IPS-NIHi7 (cell line): ENCODE measurements at regions not wholly inside any gene's neighbourhood (a gene's known extent, or its start where the extent isn't known, plus 50 kb on each side); places are given as distances from the start of the nearest gene placed in this dataset.
A peak's percentile ranks its signal among the peaks of the same experiment; 100 is the strongest.

Experiments
- DNase-seq: peaks from one replicate; pipeline ENCODE4 v3.0.0; 2012; ENCODE audit warnings: mixed read lengths; ENCODE audit errors: extremely low spot score

DNA sequence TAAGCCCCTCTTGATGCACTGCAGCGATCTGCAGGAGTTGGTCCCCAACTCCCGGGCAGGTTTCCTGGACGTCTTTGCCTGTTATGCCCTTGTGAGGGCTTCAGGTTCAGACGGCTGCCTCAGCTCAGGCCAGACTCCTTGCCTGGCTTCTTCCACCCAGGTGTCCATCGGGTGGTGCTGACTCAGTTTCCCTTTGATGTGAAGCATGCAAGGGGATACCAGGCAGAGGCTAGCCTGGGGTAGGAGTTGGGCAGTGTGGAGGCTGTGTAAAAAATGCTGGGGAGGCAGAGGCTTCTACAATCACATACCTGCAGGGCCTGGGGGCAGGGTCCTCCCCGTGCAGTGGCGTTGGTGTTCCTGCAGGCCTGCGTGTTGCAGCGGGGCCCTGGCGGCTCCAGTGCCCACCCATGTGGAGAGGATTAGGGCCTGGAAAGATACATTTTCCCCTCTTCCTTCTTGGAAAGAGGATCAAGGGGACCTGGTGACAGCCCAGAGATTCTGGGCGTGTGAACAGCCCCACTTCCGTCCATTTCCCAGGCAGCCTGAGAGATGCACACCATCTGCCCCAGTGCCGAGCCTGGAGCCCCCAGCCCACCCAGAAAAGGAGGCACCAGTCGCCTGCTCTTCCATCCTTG is 338.3 kb downstream of the DYSF start:
- no peak for DNase-seq

GRCh38 chr2:71791061-71791450 is 337.7 kb downstream of the DYSF start:
- no peak for DNase-seq

- no peak for DNase-seq
These were observed 337.1 kb downstream of the DYSF start for GRCh38 chr2:71790226-71791060.

DNA sequence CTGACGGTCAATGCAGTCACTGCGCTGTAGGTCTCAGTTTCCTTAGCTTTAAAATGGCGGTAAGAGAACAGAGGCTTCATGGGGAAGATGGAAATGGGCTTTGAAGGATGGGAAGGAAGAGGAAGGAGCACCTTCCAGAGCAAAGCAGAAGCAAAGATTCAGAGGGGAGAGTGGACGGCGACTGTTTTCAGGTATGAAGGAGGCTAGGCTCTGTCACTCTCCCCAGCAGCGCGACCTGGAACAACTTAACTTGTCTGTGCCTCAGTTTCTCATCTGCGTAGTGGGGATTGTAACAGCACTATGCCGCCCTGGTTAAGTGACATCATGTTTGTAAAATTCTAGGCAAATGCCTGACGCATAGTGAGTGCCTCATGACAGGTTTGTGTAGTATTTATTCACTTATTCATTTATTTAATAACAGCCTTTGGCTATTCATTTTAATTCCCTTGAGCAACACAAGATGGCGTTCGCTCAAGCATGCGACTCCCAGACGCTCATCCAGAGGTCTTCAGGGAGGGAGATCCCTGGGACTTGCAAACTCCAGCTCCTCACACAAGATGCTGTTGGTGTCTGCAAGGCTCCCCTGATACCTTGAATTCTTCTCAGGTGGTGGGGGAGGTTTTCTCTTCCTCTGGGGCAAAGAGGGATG is 336.3 kb downstream of the DYSF start:
- no peak for DNase-seq

- no peak for DNase-seq
These were observed 335.4 kb downstream of the DYSF start for GRCh38 chr2:71788601-71789240.

GRCh38 chr2:71788186-71788525 is 334.8 kb downstream of the DYSF start:
- DNase-seq: no peak

- DNase-seq: no peak
These were observed 334.3 kb downstream of the DYSF start for GRCh38 chr2:71787476-71788185.

GRCh38 chr2:71787108-71787415 is 333.7 kb downstream of the DYSF start:
- DNase-seq: no peak

DNA sequence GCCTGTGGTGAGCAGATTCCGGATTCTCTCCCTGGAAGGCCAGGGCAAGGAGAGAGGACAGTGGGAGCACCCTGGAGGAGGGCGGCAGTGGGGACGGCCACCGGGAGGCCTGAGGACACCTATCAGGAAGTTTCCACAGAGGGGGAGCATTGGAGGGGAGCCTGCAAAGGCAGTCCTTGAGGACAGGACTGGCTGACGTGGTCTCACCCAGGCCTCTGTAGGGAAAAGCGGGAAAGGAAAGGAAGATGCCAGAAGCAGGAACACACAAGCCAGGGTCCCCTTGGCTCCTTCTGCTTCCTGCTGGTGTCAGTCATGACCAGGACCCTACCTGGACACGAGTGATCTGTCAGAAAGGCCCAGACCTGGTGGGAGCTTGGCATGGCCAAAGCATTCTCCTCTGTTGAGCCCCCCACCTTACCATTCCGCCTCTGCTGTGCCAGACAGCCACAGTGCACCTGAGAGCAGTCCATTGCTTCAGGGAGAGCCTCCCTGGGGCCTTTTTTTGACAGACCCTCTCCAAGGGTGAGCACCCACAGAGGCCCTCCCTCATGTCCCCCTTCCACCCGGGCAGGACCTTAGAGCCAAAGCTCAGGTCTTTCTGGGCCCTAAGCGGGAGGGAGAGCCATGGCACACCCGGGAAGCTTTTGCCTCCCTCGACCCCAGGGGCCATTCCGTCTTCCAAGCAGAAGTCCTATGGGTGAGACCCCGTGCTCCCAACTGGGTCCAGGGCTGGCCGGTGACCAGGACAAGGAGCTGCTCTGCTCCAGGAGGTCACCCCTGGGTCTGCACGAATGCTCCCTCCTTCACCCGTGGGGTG is 333.1 kb downstream of the DYSF start:
- no peak for DNase-seq

DNA sequence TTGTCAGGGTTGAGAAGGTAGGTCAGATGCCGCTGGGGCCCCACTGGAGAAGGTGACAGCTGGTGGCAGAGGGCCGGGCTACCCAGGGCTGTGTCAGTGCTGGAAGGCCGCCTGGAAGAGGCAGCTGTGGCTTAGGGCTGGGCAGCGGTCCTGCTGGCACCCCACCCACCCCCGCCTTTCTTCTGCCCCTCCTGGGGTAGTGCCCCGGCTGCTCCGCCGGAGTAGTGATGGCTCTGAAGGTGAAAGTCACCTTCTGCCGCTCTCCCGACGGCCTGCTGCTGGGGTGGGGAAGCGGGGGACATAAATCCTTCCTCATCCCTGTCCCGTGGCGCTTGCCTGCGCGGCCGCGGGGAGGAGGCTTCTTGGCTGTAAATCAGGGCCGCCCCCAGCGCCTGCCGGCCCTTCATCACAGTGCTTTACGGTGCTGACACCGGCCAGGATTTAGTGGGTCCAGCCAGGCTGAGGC is 332.2 kb downstream of the DYSF start:
- DNase-seq: no peak

GRCh38 chr2:71784734-71785511 is 331.6 kb downstream of the DYSF start:
- DNase-seq: peak; percentile 43

DNA sequence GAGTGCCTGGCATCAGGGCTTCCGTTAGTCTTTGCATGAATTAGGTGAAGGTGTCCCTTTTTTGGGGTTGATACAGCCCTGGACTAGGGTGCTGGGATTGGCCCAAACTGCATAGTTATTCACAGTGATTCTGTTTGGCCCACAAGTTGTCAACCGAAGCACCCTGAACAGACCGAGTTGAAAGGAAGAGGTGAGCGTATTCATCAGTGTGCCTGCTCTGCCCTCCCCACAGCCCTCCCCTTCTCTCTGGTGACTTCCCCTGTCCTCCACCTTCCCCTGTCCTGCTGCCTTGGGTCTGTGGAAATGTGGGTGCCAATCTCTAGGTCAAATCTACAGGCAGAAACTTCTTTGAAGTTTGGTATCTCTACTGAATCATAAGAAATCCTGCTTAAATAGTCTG is 330.5 kb downstream of the DYSF start:
- DNase-seq: peak; percentile 5

DNA sequence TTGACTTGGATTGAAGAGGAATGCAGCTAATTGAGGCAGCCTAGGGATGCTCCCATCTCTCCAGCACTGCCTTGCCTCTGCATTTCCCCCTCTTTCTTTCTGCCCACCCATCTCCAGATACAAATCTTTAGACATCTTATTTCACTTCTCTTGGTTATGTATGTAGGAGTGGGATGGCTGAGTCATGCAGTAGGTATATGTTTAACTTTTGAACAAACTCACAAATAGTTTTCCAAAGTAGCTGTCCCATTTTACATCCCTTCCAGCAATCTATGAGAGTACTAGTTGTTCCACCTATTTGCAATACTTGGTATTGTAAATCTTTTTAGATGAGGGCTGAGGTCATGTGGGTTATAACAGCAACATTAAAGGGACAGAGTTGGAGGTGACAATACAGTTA is 329.9 kb downstream of the DYSF start:
- no peak for DNase-seq

GRCh38 chr2:71782323-71782722 is 329.0 kb downstream of the DYSF start:
- DNase-seq: no peak

- peak; percentile 9 for DNase-seq
These were observed 328.4 kb downstream of the DYSF start for GRCh38 chr2:71781695-71782228.

GRCh38 chr2:71780162-71780561 is 326.8 kb downstream of the DYSF start:
- DNase-seq: no peak

DNA sequence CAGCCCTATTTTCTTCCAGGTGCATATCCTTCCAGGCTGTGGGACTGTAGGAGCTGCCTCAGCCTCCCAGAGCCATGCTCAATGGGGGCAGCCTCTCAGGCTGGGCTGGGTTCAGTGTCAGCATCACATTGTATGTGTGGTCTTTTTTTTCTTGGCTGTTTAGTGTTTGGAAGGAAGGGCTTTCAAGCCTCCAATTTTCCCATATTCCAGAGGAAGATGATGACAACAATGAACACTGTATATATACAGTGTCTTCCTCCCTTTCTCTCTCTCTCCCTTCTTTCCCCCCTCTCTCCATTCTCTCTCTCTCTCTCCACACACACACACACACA is 326.4 kb downstream of the DYSF start:
- DNase-seq: no peak

- DNase-seq: no peak
These were observed 325.8 kb downstream of the DYSF start for GRCh38 chr2:71778936-71779773.

- DNase-seq: no peak
These were observed 325.2 kb downstream of the DYSF start for GRCh38 chr2:71778514-71778913.
